Left cardiac atrium (tissue), 4 donors: ENCODE measurements at regions not wholly inside any gene's neighbourhood (a gene's known extent, or its start where the extent isn't known, plus 50 kb on each side); places are given as distances from the start of the nearest gene placed in this dataset.

Experiments
- ATAC-seq, 2 donors: fragments of 200-7000 bp; cut with Tn5 transposase; one replicate each; pipeline ENCODE4 v1.9.1; 2020; ENCODE audit warnings: mild to moderate bottlenecking in 2 of 2, moderate library complexity in 2 of 2
- DNase-seq: peaks from one replicate; pipeline ENCODE4 v3.0.0-alpha.2; 2020
- intact Hi-C, 2 donors: fragments of 100-400 bp; cut with DNase I; formaldehyde crosslinking; loops; one replicate each; pipeline versions ENCODE4 v1.14.1 to v1.15.1; 2022 to 2023
- donor health status: DM: no; HTN: yes; CAD: no.
- donor health status: DM: no; HTN: yes; CAD: no; lungs with severe emphysema.
- donor health status: DM: yes; HTN: yes; CAD: no.
- donor health status: Dilated cardiomyopathy.

GRCh38 chr12:114257687-114258086 is 148.3 kb downstream of the TBX5 start:
- intact Hi-C loops, result no loop called here
- DNase-seq (no peak), ATAC-seq (no peak)

GRCh38 chr12:114254998-114255397 is 150.9 kb downstream of the TBX5 start:
- intact Hi-C loops, result no loop called here
- ATAC-seq (no peak), DNase-seq (no peak)

- DNase-seq (no peak), ATAC-seq (peak in 1 of 2 donors; percentile 57)
- intact Hi-C loops, result no loop called here
Measured at GRCh38 chr12:114253976-114254778, 151.8 kb downstream of the TBX5 start.

- DNase-seq (no peak), ATAC-seq (no peak)
- intact Hi-C loops, result no loop called here
Measured at GRCh38 chr12:114248527-114248926, 157.4 kb downstream of the TBX5 start.

GRCh38 chr12:114245555-114245954 is 160.4 kb downstream of the TBX5 start:
- intact Hi-C loops, result no loop called here
- ATAC-seq, result peak; percentile 42 to 80

GRCh38 chr12:114241973-114242434 is 163.9 kb downstream of the TBX5 start:
- intact Hi-C loops, result no loop called here
- no peak for ATAC-seq
- no peak for DNase-seq

More at GRCh38 chr12:114245555-114245954, 160.4 kb downstream of the TBX5 start:
- DNase-seq, result no peak

GRCh38 chr12:114240288-114240687 is 165.7 kb downstream of the TBX5 start:
- ATAC-seq, result no peak
- intact Hi-C loops, result no loop called here

GRCh38 chr12:114238808-114239207 is 167.1 kb downstream of the TBX5 start:
- peak; percentile 49 for DNase-seq
- intact Hi-C loops, result no loop called here
- ATAC-seq, result peak; percentile 95 to 97

More at GRCh38 chr12:114240288-114240687, 165.7 kb downstream of the TBX5 start:
- no peak for DNase-seq

GRCh38 chr12:114237230-114237629 is 168.7 kb downstream of the TBX5 start:
- DNase-seq, result no peak
- peak; percentile 13 to 52 for ATAC-seq

GRCh38 chr12:114232187-114232586 is 173.8 kb downstream of the TBX5 start:
- no peak for ATAC-seq
- DNase-seq, result no peak
- intact Hi-C loops, result no loop called here

More at GRCh38 chr12:114237230-114237629, 168.7 kb downstream of the TBX5 start:
- intact Hi-C loops, result no loop called here

GRCh38 chr12:114229150-114229549 is 176.8 kb downstream of the TBX5 start:
- ATAC-seq, result no peak
- intact Hi-C loops, result no loop called here
- no peak for DNase-seq

- intact Hi-C loops, result no loop called here
- DNase-seq (no peak), ATAC-seq (no peak)
Measured at GRCh38 chr12:114226241-114226928, 179.6 kb downstream of the TBX5 start.

GRCh38 chr12:114221957-114222630 is 183.8 kb downstream of the TBX5 start:
- ATAC-seq, result no peak

GRCh38 chr12:114221136-114221833 is 184.7 kb downstream of the TBX5 start:
- intact Hi-C loops, result no loop called here
- peak; percentile 36 for DNase-seq
- peak; percentile 48 to 51 for ATAC-seq

More at GRCh38 chr12:114221957-114222630, 183.8 kb downstream of the TBX5 start:
- DNase-seq, result no peak
- intact Hi-C loops, result no loop called here

- DNase-seq, result no peak
Measured at GRCh38 chr12:114220311-114220710, 185.6 kb downstream of the TBX5 start.

GRCh38 chr12:114218136-114218535 is 187.8 kb downstream of the TBX5 start:
- intact Hi-C loops, result no loop called here
- peak in 1 of 2 donors; percentile 48 for ATAC-seq
- DNase-seq, result no peak

More at GRCh38 chr12:114220311-114220710, 185.6 kb downstream of the TBX5 start:
- ATAC-seq, result no peak
- intact Hi-C loops, result no loop called here

GRCh38 chr12:114215746-114216145 is 190.2 kb downstream of the TBX5 start:
- ATAC-seq, result no peak
- no peak for DNase-seq
- intact Hi-C loops, result no loop called here

GRCh38 chr12:114213055-114213581 is 192.8 kb downstream of the TBX5 start:
- DNase-seq, result no peak
- intact Hi-C loops, result no loop called here
- peak; percentile 82 to 88 for ATAC-seq

GRCh38 chr12:114209861-114210260 is 196.1 kb downstream of the TBX5 start:
- intact Hi-C loops, result no loop called here

More at GRCh38 chr12:114209861-114210260, 196.1 kb downstream of the TBX5 start:
- no peak for ATAC-seq
- DNase-seq, result no peak
